NCI-H187 treated with DMSO at 0.1 percent for 48 hours (cell line): ENCODE measurements at regions not wholly inside any gene's neighbourhood (a gene's known extent, or its start where the extent isn't known, plus 50 kb on each side); places are given as distances from the start of the nearest gene placed in this dataset.

Source experiments
- DNase-seq: peaks from one replicate; lab custom pipeline; 2025; lab: John Stamatoyannopoulos, UW

- DNase-seq = no peak
Observed at GRCh38 chr2:236932831-236933361, 152.8 kb upstream of the COPS8 start.

DNA sequence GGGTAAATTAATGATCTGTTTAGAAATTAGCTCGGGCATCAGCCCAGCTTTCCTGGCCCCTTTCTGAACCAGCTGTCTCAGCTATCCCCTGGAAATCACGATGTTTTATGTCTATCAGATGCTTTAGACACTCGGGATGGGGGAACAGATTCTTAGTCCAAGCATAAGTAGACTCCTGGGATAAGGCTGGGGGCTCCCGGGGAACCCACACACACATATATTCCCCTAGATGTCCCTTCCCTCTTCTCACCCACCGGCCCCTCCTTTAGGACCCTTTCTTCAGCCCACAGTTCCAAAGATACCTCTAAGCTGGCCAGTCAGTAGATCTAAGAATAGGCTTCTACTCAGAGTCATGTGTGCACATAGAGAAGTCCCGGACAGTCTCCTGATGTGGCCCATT lies 151.5 kb upstream of the COPS8 start:
- DNase-seq = no peak

DNA sequence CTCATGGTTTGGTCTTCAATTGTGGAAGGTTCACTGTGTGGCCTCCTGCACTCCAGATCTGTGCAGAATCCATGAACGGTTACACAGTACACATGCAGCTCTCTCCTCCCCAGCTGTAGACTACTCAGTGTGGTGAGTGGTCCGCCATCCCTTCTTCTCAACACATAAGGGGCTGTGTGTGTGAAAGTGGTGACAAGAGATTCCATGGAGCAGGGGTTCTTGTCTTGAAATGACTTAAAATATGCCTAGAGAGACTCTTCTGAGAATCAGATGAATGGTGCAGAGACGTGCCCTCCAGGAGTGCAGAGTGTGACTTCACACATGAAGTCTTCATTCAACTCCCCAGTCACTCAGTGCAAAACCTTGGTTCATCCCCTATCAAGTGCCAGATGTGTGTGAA lies 151.0 kb upstream of the COPS8 start:
- no peak for DNase-seq

DNA sequence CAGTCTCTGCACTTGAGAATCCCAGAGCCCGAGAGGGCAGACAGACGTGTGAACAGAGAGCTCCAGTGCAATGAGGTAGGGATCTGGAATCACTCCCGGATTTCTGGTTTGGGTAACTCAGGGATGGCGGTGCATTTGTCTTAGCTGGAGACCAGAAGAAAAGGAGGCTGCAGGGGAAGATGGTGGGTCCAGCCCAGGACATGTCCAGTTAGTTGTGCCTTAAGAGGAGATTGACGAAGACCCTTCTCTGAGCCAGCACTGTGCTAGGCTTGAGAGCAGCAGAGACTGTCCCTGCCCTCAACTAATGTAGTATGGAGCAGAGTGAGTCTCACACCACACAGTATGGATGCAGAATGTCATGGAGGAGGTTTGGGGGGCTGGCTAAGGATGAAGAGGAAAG lies 150.6 kb upstream of the COPS8 start:
- DNase-seq = no peak

- DNase-seq = no peak
Observed at GRCh38 chr2:236935631-236936445, 149.9 kb upstream of the COPS8 start.

GRCh38 chr2:236936446-236936940 lies 149.2 kb upstream of the COPS8 start:
- DNase-seq = no peak

DNA sequence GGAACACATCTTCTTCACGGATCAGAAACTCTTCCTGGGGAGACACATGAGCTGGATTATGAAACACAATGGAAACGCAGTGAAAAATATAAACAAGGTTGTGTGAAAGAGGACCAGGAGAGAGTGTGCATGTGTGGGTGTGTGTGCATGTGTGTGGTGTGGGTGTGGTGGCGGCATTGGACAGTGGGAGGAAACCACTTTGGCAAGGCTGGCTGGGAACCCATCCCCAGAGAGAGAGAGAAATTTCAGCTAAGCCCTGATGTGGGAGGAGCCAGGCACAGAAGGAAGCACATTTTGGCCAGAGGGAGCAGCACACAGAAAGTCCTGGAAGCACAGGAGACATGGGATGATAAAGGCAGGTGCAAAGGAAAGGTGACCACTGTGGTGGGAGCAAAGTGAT lies 147.6 kb upstream of the COPS8 start:
- DNase-seq = no peak

GRCh38 chr2:236939271-236939670 lies 146.4 kb upstream of the COPS8 start:
- no peak for DNase-seq

GRCh38 chr2:236939721-236940231 lies 145.9 kb upstream of the COPS8 start:
- peak; percentile 42 for DNase-seq

GRCh38 chr2:236940497-236940896 lies 145.2 kb upstream of the COPS8 start:
- DNase-seq = no peak

DNA sequence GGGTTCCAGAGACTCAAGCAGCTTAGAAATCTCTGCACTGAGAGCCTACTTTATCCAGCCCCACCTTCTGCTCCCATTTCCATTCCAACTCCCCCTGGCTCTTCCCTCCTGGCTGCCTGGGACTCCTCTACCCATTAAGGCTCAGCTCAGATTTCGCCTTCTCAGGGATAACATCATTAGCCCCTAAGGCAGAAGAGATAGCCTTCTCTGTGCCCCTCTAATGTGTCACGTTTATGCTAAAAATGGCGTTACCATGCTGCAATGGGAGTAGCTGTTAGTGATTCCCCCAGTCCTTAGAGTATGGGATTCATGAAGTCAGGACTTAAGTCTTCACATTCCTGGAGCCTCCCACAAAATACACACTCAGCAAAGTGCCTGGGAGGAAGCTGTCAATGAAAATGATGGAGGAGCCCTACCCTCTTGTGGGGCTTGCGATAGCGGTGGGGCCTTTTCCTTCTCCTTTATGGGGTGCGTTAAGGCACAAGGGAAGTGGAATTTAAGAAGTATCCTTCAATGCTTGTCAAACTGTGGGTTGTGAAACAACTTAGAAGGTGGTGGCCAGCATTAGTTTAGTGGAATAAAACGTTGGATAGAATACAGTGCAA lies 144.7 kb upstream of the COPS8 start:
- DNase-seq = no peak

- DNase-seq = no peak
Observed at GRCh38 chr2:236941551-236941950, 144.1 kb upstream of the COPS8 start.

DNA sequence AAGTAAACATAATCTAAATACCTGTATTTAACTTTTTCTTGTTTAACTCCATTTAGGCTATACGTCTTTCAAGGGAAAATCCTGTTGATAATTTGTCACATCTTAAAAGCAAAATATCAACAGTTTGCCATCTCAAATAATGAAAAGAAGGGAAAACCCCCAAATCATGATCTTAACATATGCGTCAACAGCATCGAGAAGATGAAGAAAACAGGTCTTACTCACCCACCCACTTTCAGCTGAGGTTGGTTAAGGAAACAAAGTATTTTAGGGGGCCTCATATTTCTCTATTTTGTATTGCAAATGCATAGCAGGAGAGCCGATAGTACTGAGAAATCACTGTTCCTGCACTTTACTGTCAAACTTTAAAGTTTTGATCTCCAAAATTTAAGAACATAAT lies 143.1 kb upstream of the COPS8 start:
- no peak for DNase-seq

DNA sequence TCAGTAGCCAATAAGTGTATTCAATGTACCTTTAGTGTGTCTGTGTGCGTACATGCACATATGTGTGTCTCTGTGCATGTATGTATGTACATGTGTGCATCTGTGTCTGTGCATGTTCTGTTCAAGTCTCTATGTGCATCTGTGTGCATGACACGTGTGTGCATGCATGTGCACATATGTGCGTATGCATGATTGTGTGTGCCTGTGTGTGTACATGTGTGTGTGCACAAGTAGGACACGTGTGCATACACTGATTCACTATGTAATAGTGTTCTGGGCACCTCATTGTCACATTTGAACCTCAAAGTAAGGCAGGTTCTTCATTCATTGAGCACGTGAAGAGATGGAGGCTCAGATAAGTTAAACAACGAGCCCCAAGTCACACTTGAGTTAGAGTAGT lies 142.6 kb upstream of the COPS8 start:
- no peak for DNase-seq

- no peak for DNase-seq
Observed at GRCh38 chr2:236943841-236944513, 141.7 kb upstream of the COPS8 start.

DNA sequence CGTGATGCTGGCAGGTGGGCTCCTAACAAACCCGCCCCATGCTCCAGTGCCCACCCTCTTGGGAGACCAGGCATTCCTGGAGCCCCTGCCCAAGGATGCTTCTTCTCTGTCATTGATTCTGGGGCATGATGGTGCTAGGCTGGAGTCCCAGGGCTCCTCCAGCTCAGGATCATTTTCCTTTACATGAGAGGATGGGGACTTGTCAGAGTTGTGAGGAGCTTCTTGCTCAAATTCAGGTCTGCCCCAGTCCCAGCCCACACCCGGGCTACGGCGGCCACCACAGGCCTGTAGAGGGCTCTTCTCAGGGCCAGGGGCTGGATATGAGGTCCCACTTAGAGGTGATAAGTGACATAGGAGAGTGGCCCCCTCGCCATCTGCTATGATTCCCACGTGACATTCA lies 141.1 kb upstream of the COPS8 start:
- no peak for DNase-seq

DNA sequence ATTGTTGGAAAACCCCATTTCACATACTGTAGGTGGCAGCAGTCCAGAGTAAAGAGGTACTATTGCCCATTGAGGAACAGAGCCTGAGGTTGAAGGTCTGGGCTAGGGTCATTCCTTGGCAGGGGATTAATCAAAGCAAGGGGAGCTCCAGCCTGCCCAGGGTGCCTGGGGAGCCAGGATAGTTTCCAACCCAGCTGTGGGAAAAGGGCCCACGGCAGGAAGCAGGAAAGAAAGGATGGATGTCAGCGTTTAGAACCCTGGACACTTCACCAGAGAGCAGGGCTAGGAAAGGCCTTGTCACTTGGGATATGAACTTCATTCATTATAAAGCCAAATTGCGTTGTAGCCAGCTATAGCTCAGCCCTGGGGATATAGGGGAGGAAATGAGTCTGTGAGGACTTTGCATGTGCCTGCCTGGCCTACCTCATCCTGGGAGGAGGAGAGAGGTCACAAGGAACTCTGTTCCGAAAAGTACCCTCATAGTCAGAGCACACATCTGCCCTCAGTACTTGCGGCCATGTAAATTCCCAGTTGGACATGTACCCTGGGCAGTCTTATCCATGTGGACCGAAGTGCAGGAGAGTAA lies 140.2 kb upstream of the COPS8 start:
- no peak for DNase-seq

DNA sequence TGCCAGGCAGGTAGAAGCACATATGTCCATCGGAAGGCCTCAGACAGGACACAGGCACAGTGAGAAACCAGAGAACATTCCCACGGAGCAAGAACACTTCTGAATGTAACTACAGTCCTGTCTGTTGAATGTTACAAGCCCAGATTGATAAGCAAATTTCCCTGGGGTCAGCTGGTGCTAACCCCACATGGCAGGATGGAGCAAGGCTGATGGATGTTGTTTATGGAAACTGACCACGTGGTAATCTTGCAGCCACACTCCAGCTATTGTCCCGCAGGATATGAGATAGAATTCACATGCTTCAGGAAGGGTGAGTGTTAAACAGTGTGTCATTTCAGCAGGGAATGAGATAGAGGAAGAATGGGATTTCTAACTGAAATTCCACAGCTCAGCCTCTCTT lies 138.8 kb upstream of the COPS8 start:
- DNase-seq = no peak

DNA sequence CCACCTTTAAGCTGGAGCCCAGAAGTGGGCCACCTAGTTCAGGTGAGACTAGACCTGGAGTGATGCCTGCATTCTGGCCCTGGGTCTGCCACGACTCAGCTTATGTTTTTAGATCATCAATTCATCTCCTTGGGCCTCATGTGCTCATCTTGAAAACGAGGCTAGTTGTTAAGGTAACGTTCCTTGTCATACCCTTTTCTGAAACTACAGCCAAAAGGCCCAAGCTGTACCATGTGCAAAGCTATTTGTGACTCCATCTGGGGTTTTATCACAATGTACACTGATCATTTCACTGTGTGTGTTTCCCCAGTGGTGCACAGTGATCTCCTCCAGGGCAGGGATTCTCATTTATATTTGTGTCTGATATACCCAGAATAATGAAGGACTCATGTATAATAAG lies 138.4 kb upstream of the COPS8 start:
- no peak for DNase-seq

GRCh38 chr2:236947896-236948295 lies 137.8 kb upstream of the COPS8 start:
- DNase-seq = no peak

DNA sequence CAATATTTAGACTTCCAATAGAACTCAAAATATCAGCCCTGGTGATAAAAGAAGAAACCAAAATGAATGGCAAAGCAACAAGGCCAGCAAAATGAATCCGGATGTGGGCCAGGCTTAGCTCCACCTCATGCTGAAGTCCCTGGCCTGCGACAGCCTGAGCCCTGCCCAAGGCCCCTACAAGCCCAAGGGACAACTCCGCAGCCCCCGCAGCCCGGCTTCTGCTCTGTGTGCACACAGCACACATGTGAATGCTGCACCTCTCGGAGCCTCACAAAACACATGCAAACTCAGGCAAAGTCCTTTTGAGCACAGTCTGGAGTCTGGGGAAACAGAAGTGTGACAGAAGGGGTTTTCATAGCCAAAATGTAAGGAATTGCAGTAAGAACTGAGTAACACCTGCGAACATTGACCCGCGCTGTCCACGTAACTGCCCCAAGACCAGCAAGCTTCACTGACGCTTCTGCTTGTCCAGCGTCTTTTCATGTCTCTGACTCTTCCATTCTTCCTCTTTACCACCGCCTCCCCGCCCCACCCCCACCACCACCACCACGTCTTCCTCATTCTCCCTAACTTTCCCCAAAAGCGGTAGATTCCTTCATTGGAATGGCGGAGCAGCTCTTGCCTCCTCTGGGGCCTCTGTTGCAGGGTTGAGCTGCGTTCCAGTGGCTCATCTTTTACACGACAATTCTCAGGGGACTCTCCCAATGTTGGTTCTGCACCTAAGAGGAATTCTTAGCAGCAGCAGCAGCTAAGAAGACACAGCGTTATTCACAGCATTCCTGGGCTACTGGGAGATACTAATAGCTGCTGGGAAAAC lies 136.4 kb upstream of the COPS8 start:
- no peak for DNase-seq
